ENCODE measurements at regions not wholly inside any gene's neighbourhood (a gene's known extent, or its start where the extent isn't known, plus 50 kb on each side); places are given as distances from the start of the nearest gene placed in this dataset.

GRCh38 chr18:69152436-69152835 is 248.3 kb upstream of the DOK6 start:
- TF ChIP-seq RFX5 (IDR thresholded peaks at IDR 0.05; ENCODE audit: low read depth, low read length) (no peak), MXI1 (IDR thresholded peaks at IDR 0.05; ENCODE audit: borderline replicate concordance, low read depth, low read length) (no peak), BHLHE40 (IDR thresholded peaks at IDR 0.05; ENCODE audit: low read depth, low read length) (no peak), CTCF (conservative IDR thresholded peaks at IDR 0.05; ENCODE audit: low read depth, low read length) (no peak), SMC3 (IDR thresholded peaks at IDR 0.05; ENCODE audit: low read depth, low read length) (no peak), CHD1 (IDR thresholded peaks at IDR 0.05; ENCODE audit: low read depth, low read length) (no peak)

More at GRCh38 chr18:69152436-69152835, 248.3 kb upstream of the DOK6 start:
- Histone ChIP-seq H4K91ac (ENCODE audit: insufficient read depth, low read depth, low read length) (no peak overlapping the region), H4K8ac (ENCODE audit: low read depth in 2 of 2, low read length in 2 of 2) (no peak overlapping the region), H2BK15ac (ENCODE audit: low read depth, low read length) (no peak overlapping the region), H3K27ac (ENCODE audit: insufficient read depth, low read length) (no peak overlapping the region), H3K36me3 (ENCODE audit: control insufficient read depth, insufficient read depth, low read length) (no peaks in the 10 kb centered on the region), H3K23ac (ENCODE audit: low read depth, low read length) (no peak overlapping the region), H3K27me3 (ENCODE audit: control insufficient read depth, insufficient read depth, low read length) (no peaks in the 10 kb centered on the region), H3K4me2 (ENCODE audit: low read depth, low read length) (no peak overlapping the region), H3K18ac (ENCODE audit: low read depth, low read length) (no peak overlapping the region), H3K56ac (ENCODE audit: extremely low read depth, insufficient read depth, low read length) (no peak overlapping the region), H3K4me1 (ENCODE audit: control insufficient read depth, insufficient read depth, low read length) (no peaks in the 10 kb centered on the region), H2AK5ac (ENCODE audit: low read depth, low read length) (no peak overlapping the region), H4K20me1 (ENCODE audit: insufficient read depth, low read length) (no peaks in the 10 kb centered on the region), H3K9me1 (ENCODE audit: insufficient read depth, low read length) (no peaks in the 10 kb centered on the region), H2BK120ac (ENCODE audit: low read depth, low read length) (no peak overlapping the region), H3K4ac (ENCODE audit: low read depth, low read length) (no peak overlapping the region), H2AK9ac (replicated peaks; ENCODE audit: low read depth, low read length, poor library complexity) (no peak overlapping the region), H3K79me1 (ENCODE audit: low read depth in 1 of 2, low read length in 2 of 2) (no peaks in the 10 kb centered on the region), H3K14ac (replicated peaks; ENCODE audit: low read depth, low read length) (no peak overlapping the region), H3K9me3 (ENCODE audit: control insufficient read depth, insufficient read depth, low read length) (no peaks in the 10 kb centered on the region), H3K9ac (ENCODE audit: low read depth, low read length) (no peak overlapping the region), H2BK20ac (ENCODE audit: low read depth, low read length) (no peak overlapping the region), H2AFZ (replicated peaks; ENCODE audit: low read length, poor library complexity) (no peak overlapping the region), H4K5ac (ENCODE audit: low read depth, low read length) (no peak overlapping the region), H2BK5ac (ENCODE audit: low read depth, low read length, poor library complexity, severe bottlenecking) (no peak overlapping the region), H3K4me3 (ENCODE audit: insufficient read depth, low read depth, low read length) (no peak overlapping the region)
- intact Hi-C loops (cut with micrococcal nuclease), result no loop called here
- in situ Hi-C loops (cut with MboI; ENCODE audit: low sequenced_read_pairs), result no loop called here
- ChIA-PET POLR2A (ENCODE audit: unreplicated experiment) (no interaction called here), CTCF (no interaction called here)
- ATAC-seq (ENCODE audit: low read depth) (no peak), DNase-seq (no peak)
- dilution Hi-C loops (cut with HindIII; ENCODE audit: low sequenced_read_pairs, unreplicated experiment), result no loop called here
- no CpG with 5 or more reads among the region's 3 CpGs for WGBS, 2 experiments (ENCODE audit: extremely low coverage in 2 of 2, insufficient read length in 1 of 2)
- no TSS peak for BruUV-seq (replicated peaks)
